ENCODE measurements at regions not wholly inside any gene's neighbourhood (a gene's known extent, or its start where the extent isn't known, plus 50 kb on each side); places are given as distances from the start of the nearest gene placed in this dataset.

DNA sequence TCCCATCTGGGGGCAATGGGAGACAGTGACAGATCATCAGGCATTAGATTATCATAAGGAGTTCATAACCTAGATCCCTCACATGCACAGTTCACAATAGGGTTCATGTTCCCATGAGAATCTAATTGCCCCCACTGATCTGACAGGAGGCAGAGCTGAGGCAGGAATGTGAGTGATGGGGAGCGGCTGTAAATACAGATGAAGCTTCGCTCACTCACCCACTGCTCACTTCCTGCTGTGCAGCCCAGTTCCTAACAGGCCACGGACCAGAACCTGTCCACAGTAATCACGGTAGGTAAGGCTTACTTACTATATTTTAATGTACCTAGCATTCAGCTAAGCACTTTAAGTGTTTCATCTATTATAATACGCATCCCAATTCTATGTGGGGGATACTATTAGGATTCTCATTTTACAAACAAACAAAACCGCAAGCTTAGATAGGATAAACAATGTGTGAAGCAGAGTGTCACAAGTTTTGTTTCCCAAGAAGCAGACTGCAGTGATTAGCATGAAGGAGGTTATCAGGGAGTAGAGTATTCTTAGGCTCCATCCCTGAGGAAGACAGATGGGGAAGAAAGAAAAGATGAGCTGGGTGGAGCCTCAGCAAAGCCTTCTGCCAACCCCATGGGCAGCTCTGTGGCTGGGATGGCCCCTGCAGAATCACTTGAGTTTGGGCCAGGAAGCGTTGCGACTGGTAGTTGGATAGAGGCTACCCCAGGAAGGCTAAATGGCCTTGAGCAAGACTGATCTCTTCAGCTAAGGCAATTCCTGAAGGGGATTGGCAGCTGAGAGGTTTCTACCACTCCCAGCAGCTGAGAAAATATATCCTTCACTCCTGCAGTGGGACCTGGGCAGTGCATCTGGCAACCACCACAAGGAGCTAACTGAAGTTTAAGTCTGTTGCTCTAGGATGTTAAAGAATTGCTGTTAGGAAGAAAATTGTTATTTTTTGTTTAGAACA, 133.1 kb downstream of the MREG start:
- DNase-seq (ENCODE audit: low spot score) = no peak
- Histone ChIP-seq H3K27me3 (ENCODE audit: control insufficient read depth in 4 of 4, insufficient read depth in 4 of 4, low read length in 3 of 4) (no peaks in the 10 kb centered on the region), H3K9ac (ENCODE audit: low read depth in 1 of 2, low read length in 2 of 2) (no peak overlapping the region), H3K4me1 (ENCODE audit: control insufficient read depth in 4 of 4, insufficient read depth in 4 of 4, low read length in 3 of 4) (no peaks in the 10 kb centered on the region), H3K9me3 (ENCODE audit: control insufficient read depth in 4 of 4, low read length in 3 of 4) (no peaks in the 10 kb centered on the region), H3K4me3 (ENCODE audit: low read depth in 1 of 3, low read length in 3 of 3) (no peak overlapping the region), H3K27ac (ENCODE audit: low read depth in 1 of 2, low read length in 2 of 2) (no peak overlapping the region), H3K36me3 (ENCODE audit: control insufficient read depth in 4 of 4, insufficient read depth in 3 of 4, low read depth in 1 of 4, low read length in 3 of 4) (no peaks in the 10 kb centered on the region)
- 89% methylated on average over 8 of the region's 8 CpGs for WGBS
- TF ChIP-seq NR2F2 (IDR thresholded peaks at IDR 0.05) (no peak), TAF1 (conservative IDR thresholded peaks at IDR 0.05) (no peak), RXRA (IDR thresholded peaks at IDR 0.05) (no peak), FOXA1 (IDR thresholded peaks at IDR 0.05) (no peak), YY1 (IDR thresholded peaks at IDR 0.05) (no peak), HNF4A (conservative IDR thresholded peaks at IDR 0.05) (no peak), RAD21 (IDR thresholded peaks at IDR 0.05) (no peak)
- TF ChIP-seq, protein P1, sequence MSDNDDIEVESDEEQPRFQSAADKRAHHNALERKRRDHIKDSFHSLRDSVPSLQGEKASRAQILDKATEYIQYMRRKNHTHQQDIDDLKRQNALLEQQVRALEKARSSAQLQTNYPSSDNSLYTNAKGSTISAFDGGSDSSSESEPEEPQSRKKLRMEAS (IDR thresholded peaks at IDR 0.05) = no peak
- TF ChIP-seq, protein P2, sequence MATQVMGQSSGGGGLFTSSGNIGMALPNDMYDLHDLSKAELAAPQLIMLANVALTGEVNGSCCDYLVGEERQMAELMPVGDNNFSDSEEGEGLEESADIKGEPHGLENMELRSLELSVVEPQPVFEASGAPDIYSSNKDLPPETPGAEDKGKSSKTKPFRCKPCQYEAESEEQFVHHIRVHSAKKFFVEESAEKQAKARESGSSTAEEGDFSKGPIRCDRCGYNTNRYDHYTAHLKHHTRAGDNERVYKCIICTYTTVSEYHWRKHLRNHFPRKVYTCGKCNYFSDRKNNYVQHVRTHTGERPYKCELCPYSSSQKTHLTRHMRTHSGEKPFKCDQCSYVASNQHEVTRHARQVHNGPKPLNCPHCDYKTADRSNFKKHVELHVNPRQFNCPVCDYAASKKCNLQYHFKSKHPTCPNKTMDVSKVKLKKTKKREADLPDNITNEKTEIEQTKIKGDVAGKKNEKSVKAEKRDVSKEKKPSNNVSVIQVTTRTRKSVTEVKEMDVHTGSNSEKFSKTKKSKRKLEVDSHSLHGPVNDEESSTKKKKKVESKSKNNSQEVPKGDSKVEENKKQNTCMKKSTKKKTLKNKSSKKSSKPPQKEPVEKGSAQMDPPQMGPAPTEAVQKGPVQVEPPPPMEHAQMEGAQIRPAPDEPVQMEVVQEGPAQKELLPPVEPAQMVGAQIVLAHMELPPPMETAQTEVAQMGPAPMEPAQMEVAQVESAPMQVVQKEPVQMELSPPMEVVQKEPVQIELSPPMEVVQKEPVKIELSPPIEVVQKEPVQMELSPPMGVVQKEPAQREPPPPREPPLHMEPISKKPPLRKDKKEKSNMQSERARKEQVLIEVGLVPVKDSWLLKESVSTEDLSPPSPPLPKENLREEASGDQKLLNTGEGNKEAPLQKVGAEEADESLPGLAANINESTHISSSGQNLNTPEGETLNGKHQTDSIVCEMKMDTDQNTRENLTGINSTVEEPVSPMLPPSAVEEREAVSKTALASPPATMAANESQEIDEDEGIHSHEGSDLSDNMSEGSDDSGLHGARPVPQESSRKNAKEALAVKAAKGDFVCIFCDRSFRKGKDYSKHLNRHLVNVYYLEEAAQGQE (IDR thresholded peaks at IDR 0.05) = no peak
- TF ChIP-seq, protein P3, sequence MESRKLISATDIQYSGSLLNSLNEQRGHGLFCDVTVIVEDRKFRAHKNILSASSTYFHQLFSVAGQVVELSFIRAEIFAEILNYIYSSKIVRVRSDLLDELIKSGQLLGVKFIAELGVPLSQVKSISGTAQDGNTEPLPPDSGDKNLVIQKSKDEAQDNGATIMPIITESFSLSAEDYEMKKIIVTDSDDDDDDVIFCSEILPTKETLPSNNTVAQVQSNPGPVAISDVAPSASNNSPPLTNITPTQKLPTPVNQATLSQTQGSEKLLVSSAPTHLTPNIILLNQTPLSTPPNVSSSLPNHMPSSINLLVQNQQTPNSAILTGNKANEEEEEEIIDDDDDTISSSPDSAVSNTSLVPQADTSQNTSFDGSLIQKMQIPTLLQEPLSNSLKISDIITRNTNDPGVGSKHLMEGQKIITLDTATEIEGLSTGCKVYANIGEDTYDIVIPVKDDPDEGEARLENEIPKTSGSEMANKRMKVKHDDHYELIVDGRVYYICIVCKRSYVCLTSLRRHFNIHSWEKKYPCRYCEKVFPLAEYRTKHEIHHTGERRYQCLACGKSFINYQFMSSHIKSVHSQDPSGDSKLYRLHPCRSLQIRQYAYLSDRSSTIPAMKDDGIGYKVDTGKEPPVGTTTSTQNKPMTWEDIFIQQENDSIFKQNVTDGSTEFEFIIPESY (IDR thresholded peaks at IDR 0.05) = no peak

DNA sequence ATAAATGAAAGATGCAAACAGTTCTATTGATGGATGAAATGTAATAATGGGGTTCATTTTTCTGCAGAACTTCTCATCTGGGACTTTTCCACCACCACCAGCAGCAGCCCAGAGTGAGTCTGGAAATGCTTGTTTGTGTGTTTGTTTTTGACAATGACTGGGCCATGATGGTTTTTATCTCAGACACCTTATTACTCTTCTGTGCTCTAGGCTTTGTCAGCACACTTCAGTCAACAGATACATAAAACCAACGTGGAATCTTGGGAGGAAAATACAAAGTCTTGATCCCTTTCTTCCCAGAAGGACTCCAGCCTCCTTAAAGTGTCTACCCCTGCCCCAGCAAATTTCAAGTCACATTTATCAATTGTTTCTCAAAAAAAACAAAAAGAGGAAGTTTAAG, 134.0 kb downstream of the MREG start:
- H3K4me1 ChIP-seq (ENCODE audit: control insufficient read depth in 4 of 4, insufficient read depth in 4 of 4, low read length in 3 of 4) = no peaks in the 10 kb centered on the region
- H3K27ac ChIP-seq (ENCODE audit: low read depth in 1 of 2, low read length in 2 of 2) = no peak overlapping the region
- H3K27me3 ChIP-seq (ENCODE audit: control insufficient read depth in 4 of 4, insufficient read depth in 4 of 4, low read length in 3 of 4) = no peaks in the 10 kb centered on the region
- 78% methylated on average over 1 of the region's 1 CpG for WGBS
- TF ChIP-seq, protein P4, sequence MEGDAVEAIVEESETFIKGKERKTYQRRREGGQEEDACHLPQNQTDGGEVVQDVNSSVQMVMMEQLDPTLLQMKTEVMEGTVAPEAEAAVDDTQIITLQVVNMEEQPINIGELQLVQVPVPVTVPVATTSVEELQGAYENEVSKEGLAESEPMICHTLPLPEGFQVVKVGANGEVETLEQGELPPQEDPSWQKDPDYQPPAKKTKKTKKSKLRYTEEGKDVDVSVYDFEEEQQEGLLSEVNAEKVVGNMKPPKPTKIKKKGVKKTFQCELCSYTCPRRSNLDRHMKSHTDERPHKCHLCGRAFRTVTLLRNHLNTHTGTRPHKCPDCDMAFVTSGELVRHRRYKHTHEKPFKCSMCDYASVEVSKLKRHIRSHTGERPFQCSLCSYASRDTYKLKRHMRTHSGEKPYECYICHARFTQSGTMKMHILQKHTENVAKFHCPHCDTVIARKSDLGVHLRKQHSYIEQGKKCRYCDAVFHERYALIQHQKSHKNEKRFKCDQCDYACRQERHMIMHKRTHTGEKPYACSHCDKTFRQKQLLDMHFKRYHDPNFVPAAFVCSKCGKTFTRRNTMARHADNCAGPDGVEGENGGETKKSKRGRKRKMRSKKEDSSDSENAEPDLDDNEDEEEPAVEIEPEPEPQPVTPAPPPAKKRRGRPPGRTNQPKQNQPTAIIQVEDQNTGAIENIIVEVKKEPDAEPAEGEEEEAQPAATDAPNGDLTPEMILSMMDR (IDR thresholded peaks at IDR 0.05; ENCODE audit: low read depth, low read length, missing input control) = no peak
- TF ChIP-seq HNF4G (IDR thresholded peaks at IDR 0.05) = no peak
- no peak for TF ChIP-seq FOXA2 (IDR thresholded peaks at IDR 0.05)
- TF ChIP-seq NR2F2 (IDR thresholded peaks at IDR 0.05) = no peak
- TF ChIP-seq HNF4A (conservative IDR thresholded peaks at IDR 0.05) = no peak
- no peak for TF ChIP-seq FOXA1 (IDR thresholded peaks at IDR 0.05)
- TF ChIP-seq, protein P1 (IDR thresholded peaks at IDR 0.05) = no peak
- TF ChIP-seq, protein P3 (IDR thresholded peaks at IDR 0.05) = no peak
- no peak for TF ChIP-seq GABPA (IDR thresholded peaks at IDR 0.05 in 1 of 2, conservative IDR thresholded peaks at IDR 0.05 in 1 of 2)
- TF ChIP-seq RXRA (IDR thresholded peaks at IDR 0.05) = no peak
- no peak for TF ChIP-seq TAF1 (conservative IDR thresholded peaks at IDR 0.05)
- no peaks in the 10 kb centered on the region for H3K9me3 ChIP-seq (ENCODE audit: control insufficient read depth in 4 of 4, low read length in 3 of 4)
- H3K4me3 ChIP-seq (ENCODE audit: low read depth in 1 of 3, low read length in 3 of 3) = no peak overlapping the region
- DNase-seq (ENCODE audit: low spot score) = no peak
- H3K36me3 ChIP-seq (ENCODE audit: control insufficient read depth in 4 of 4, insufficient read depth in 3 of 4, low read depth in 1 of 4, low read length in 3 of 4) = no peaks in the 10 kb centered on the region
- no peak overlapping the region for H3K9ac ChIP-seq (ENCODE audit: low read depth in 1 of 2, low read length in 2 of 2)

All from liver (tissue), 8 donors.